Retinal pigment epithelial cell (primary cell): ENCODE measurements at regions not wholly inside any gene's neighbourhood (a gene's known extent, or its start where the extent isn't known, plus 50 kb on each side); places are given as distances from the start of the nearest gene placed in this dataset.

ENCODE experiments used
- DNase-seq: peaks from one replicate; pipeline ENCODE4 v3.0.0-alpha.2; 2010; ENCODE audit warnings: low read depth
- H3K4me3 ChIP-seq: 2 replicates; pipeline ENCODE4 v1.5.1; 2011; ENCODE audit warnings: mild to moderate bottlenecking, low read length, control low read depth, moderate library complexity
- TF ChIP-seq, protein P1 (sequence below): conservative IDR thresholded peaks from 2 replicates; pipeline ENCODE4 v1.5.1; 2011; ENCODE audit warnings: low read depth, low read length, control low read depth, inconsistent platforms

DNA sequence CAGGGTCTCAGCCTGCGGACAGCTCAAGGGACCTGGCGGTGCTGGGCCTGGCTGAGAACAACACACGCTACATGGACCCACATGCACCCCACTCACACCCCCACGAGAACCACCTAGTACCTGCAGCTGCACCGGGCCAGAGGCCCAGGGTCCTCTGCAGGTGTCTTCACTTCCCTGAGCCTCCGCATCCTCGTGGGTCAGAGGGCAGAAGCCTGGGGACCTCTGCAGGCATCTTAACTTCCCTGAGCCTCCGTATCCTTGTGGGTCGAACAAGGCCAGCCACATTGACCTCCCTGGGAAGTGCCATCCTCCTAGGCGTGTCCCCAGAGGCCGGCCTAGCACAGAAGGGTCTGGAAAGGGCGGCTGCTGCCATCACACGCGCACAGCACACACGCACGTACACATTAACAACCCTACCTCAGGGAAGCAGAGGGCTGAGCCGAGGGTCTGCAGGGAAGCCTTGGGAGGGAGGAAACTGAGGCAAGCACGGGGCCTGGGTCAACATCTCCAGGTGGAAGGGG, 62.5 kb upstream of the HPCAL1 start:
- H3K4me3 ChIP-seq: no peak overlapping the region
- TF ChIP-seq, protein P1, sequence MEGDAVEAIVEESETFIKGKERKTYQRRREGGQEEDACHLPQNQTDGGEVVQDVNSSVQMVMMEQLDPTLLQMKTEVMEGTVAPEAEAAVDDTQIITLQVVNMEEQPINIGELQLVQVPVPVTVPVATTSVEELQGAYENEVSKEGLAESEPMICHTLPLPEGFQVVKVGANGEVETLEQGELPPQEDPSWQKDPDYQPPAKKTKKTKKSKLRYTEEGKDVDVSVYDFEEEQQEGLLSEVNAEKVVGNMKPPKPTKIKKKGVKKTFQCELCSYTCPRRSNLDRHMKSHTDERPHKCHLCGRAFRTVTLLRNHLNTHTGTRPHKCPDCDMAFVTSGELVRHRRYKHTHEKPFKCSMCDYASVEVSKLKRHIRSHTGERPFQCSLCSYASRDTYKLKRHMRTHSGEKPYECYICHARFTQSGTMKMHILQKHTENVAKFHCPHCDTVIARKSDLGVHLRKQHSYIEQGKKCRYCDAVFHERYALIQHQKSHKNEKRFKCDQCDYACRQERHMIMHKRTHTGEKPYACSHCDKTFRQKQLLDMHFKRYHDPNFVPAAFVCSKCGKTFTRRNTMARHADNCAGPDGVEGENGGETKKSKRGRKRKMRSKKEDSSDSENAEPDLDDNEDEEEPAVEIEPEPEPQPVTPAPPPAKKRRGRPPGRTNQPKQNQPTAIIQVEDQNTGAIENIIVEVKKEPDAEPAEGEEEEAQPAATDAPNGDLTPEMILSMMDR: no peak
- no peak for DNase-seq

DNA sequence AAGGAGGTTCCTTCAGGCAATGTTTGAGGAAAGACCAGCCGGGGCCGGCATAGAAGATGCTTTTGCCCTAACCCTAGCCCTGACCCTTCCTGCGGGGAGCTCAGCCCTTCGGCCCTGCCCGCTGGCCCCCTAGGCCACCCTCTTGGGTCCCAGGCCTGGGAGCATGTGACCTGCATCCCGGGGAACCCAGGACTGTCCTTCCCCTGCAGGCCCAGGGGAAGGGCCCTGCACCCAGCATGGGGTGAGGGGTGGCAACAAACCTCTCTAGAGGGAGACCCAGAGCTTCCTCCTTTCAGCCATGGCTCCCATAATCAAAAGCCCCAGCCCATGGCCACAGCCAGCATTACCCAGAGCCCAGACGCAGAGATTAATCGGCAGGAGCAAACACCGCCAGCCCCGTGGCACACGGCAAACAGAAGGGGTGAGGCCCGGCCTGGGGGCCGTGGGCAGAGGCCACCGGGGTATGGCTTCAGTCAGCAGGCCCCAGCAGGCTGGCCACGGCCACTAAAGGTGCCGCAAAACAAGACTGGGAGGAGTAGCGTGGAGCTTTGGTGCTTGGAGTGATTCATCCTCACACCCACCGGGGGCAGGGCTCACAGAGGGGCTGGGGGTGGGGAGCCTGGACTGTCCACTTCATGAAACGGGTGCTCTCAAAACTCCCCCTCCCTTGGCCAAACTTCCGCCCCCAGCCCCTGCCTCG, 61.6 kb upstream of the HPCAL1 start:
- no peak for DNase-seq
- TF ChIP-seq, protein P1: no peak
- H3K4me3 ChIP-seq: no peak overlapping the region

DNA sequence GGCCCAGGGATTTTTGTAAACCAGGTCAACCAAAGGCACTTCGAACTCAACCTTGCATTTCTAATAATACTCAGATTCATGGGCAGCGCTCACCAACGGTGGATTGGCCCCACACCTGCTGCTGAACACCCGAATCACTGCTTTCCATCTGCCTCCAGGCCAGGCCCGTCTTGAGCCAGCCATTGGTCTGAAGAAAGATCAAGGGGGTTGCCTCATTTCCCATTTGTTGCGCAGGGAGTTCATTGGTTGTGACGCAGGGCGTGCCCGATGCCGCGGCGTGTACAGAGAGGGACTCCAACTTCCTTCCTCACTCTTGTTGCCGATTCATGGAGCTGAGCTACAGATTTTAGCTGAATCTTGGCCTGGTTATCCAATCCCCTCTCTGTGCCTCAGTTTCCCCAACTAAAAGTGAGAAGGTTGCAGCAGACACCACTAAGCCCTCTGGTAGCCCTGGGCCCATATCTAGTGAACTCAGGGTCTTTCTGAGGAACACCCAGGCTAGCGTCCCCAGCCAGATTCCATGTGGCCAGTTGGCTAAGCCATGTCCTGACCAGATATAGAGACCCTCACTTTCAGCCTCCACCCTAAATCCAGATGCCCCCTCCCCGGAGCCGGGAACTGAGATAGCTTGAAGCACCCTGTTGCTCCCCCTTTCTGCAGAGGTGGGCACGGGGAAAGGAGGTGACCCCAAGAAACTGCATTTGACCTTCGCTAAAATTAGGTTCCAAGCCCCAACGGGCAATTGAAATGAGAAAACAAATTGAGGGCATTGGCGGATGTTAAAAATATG, 60.9 kb upstream of the HPCAL1 start:
- TF ChIP-seq, protein P1: no peak
- H3K4me3 ChIP-seq: no peak overlapping the region
- no peak for DNase-seq

DNA sequence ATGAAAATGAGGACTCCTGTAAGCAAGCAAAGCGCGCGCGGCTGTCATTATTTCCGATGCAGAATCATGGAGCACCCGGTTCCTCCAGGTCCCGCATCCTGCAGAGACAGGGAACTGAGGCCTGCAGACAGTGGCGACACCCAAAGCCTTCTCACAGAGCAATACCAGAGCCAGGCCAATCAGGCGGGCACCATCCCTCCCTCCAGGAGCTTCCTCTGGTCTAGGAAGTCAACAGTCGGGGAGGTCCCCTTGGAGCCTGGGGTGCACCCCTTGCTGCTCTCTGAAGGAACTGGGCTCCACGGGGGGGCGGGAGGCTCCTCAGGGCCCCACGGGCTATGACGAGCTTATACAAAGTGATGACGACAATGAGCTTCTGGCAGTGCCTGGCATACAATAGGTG, 60.3 kb upstream of the HPCAL1 start:
- no peak overlapping the region for H3K4me3 ChIP-seq
- DNase-seq: no peak
- TF ChIP-seq, protein P1: no peak

DNA sequence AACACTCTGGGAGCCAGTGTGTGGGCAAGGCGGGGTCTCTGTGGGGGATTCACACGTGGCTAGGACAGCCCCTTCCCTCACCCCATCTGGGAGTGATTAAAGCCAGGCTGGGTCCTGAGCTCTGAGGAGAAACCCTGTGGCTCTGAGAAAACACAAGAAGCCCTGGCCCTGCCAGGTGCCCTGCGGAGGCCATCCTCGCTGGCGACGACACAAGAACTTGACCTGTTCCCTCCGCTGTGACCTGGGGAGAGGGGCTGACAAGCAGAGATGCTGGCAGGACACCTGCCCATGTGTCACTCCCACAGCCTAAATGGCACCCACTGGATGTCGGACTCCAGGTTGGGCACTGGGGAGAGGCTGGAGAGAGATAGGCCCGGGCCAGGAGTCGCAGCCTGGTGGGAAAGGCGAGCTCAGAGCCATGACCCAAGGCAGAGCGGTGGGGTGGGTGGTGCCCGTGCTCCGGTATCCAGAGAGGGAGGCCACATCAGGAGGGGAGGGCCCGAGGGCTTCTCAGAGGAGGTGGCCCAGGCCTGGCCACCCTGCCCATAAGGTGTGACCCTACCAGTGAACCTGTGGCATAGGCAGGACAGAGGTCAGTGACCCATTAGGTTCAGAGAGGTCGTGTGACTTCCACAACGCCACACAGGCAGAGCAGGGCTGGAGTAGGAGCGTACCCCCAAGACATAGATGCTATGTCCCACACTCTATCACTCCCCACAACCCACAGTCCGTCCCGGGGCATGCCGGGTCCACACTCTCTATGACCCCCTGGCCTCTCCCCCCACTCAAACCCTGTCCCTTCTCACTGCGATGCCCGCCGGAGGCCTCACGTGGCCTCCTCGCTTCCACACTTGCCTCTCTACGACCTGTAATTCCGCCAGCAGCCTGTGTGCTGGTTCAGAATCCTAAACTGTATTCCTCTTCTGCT, 59.4 kb upstream of the HPCAL1 start:
- H3K4me3 ChIP-seq: no peak overlapping the region
- no peak for DNase-seq
- TF ChIP-seq, protein P1: no peak

DNA sequence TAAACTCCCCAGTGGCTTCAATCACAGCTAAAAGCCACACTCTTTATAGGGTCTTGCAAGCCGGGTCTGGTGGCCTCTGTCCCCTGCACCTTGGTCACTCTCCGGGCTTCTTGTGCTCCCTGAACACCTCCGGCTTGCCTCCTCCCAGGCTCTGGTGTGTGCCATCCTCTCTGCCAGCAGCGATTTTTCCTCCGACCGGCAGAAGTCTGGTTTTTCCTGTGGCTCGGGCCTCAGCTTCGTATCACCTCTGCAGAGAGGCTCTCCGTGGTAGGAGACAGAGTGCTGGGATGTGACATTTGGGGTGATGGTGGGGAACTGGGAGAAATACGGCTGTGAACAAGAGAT, 58.8 kb upstream of the HPCAL1 start:
- TF ChIP-seq, protein P1: no peak
- no peak overlapping the region for H3K4me3 ChIP-seq
- no peak for DNase-seq
